ENCODE measurements at regions not wholly inside any gene's neighbourhood (a gene's known extent, or its start where the extent isn't known, plus 50 kb on each side); places are given as distances from the start of the nearest gene placed in this dataset.

DNA sequence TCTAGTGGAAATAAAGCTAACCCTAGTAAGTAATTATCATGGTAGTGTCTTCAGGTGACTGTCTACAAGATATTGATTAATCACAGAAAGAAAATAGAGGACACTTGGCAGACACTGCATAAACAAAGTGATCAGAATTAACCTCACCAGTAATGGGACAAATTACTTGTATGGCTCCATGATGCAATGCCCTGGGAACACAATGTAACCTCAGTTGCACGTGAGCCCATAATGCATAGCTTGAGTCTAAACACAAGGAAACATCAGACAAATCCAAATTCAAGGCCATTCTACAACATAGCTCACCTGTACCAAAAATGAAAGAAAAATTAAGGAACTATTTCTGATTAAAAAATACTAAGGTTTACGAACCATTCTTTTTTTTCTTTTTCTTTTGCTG, 92.4 kb upstream of the SSTR4 start:
- TF ChIP-seq, protein P1, sequence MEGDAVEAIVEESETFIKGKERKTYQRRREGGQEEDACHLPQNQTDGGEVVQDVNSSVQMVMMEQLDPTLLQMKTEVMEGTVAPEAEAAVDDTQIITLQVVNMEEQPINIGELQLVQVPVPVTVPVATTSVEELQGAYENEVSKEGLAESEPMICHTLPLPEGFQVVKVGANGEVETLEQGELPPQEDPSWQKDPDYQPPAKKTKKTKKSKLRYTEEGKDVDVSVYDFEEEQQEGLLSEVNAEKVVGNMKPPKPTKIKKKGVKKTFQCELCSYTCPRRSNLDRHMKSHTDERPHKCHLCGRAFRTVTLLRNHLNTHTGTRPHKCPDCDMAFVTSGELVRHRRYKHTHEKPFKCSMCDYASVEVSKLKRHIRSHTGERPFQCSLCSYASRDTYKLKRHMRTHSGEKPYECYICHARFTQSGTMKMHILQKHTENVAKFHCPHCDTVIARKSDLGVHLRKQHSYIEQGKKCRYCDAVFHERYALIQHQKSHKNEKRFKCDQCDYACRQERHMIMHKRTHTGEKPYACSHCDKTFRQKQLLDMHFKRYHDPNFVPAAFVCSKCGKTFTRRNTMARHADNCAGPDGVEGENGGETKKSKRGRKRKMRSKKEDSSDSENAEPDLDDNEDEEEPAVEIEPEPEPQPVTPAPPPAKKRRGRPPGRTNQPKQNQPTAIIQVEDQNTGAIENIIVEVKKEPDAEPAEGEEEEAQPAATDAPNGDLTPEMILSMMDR (IDR thresholded peaks at IDR 0.05; ENCODE audit: control insufficient read depth, extremely low read depth, insufficient read depth) = no peak
- DNase-seq (ENCODE audit: low read depth) = no peak
- no peak overlapping the region for H3K4me3 ChIP-seq (ENCODE audit: low read depth, low read length)

DNA sequence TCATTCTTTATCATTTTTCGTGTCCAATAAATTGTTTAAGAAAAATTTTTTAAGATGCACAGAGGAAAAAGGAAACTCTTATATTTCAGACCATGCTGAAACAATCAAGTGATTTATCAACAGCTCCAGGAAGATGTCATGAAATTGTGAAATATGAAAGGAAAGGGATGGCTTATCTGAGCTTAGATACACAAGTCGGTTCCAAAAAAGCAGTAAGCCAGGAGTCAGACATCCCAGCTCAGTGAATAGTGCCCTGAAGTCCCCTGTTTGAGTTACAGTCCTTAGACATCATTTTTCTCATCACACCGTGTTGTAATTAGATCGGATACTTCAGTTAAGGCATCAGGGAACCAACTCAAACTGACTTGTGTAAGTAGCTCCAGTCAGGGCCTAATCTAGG, 91.0 kb upstream of the SSTR4 start:
- TF ChIP-seq, protein P1 (IDR thresholded peaks at IDR 0.05; ENCODE audit: control insufficient read depth, extremely low read depth, insufficient read depth) = no peak
- H3K4me3 ChIP-seq (ENCODE audit: low read depth, low read length) = no peak overlapping the region
- no peak for DNase-seq (ENCODE audit: low read depth)

DNA sequence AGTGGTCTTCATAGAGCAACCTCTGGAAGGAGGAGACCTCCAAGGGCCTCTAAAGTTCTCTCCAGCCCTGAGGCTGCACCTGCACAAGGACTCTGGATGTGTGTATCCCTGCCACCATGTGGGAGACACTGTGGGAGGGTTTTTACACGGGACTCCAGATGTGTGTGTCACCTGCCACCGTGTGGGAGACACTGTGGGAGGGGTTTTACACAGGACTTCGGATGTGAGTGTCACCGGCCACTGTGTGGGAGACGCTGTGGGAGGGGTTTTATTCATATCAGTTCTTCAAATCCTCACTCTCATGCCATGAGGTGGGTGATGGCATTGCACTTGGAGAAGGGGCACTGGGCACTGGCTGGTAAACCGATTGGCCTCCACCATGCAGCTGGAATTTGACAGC, 90.2 kb upstream of the SSTR4 start:
- DNase-seq (ENCODE audit: low read depth) = no peak
- TF ChIP-seq, protein P1 (IDR thresholded peaks at IDR 0.05; ENCODE audit: control insufficient read depth, extremely low read depth, insufficient read depth) = no peak
- H3K4me3 ChIP-seq (ENCODE audit: low read depth, low read length) = no peak overlapping the region

DNA sequence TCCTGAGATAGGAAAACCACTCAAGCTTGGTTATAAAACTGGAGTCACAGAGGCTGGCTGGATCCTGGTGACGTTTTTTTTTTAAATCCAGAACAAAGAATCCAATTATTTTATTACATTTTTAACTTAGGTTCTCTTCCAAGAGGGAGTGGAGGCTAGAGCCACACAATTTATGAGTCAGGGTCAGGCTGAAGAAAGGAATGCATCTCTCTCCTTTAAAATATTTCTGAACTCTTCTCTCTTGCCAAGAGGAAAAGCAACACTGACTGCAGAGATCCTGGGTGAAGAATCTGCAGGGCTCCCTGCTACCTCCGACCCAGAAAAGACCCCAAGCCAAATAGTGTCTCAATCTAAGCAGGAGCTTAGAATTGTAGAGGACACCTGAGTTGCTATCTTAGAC, 88.5 kb upstream of the SSTR4 start:
- TF ChIP-seq, protein P1 (IDR thresholded peaks at IDR 0.05; ENCODE audit: control insufficient read depth, extremely low read depth, insufficient read depth) = no peak
- DNase-seq (ENCODE audit: low read depth) = no peak
- no peak overlapping the region for H3K4me3 ChIP-seq (ENCODE audit: low read depth, low read length)

DNA sequence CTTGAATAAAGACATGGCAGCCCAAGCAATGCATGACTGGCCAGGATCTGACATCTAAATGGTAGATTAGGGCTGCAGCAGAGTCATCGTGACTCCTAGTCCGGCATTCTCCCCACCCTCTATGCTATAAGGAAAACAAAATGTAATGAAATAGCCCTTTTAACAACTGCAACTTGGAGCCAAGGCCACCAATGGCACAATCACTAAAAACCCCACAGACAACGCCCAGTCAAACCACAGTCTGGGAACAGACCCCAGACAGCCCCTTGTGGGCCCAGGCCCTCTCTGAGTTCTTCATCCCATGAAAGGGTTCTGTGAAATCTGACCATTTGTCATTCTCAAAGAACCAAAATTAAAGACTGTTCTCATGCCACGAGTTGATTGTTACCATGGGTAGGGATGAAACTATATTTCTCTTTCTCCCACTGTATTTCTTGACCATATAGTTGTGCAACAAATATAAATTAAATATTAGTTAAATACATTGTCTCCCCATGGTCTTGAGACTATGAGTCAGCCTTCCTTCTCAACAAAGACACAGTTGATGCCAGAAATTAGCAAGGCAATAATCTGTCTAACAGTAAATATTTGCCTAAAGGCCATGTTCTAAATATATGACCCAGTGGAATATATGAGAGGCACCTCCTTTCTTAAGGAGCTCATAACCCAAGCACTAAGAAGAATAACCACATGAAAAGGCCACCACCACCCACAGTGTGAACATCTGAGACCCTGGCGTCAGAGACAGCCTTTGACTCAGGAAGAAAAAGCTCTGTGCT, 85.6 kb upstream of the SSTR4 start:
- DNase-seq (ENCODE audit: low read depth) = no peak
- TF ChIP-seq, protein P1 (IDR thresholded peaks at IDR 0.05; ENCODE audit: control insufficient read depth, extremely low read depth, insufficient read depth) = no peak
- no peak overlapping the region for H3K4me3 ChIP-seq (ENCODE audit: low read depth, low read length)

DNA sequence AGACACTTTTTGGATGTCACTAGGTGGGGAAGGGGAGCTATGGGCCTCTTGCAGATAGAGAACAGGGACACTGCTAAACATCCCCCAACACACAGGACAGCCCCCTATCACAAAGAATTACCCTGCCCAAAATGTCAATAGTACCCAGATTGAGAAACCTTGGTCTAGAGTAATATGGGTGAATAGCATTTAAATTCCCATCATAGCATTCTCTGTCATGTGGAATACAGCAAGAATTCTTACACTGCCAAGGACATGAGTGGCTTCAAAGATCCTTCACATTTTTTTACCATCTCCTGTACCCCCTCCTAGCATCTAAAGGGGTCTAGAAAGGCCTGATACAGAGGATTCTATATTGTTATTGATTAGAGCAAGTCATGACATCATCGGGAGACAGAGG, 83.1 kb upstream of the SSTR4 start:
- no peak for DNase-seq (ENCODE audit: low read depth)
- no peak overlapping the region for H3K4me3 ChIP-seq (ENCODE audit: low read depth, low read length)
- TF ChIP-seq, protein P1 (IDR thresholded peaks at IDR 0.05; ENCODE audit: control insufficient read depth, extremely low read depth, insufficient read depth) = no peak

DNA sequence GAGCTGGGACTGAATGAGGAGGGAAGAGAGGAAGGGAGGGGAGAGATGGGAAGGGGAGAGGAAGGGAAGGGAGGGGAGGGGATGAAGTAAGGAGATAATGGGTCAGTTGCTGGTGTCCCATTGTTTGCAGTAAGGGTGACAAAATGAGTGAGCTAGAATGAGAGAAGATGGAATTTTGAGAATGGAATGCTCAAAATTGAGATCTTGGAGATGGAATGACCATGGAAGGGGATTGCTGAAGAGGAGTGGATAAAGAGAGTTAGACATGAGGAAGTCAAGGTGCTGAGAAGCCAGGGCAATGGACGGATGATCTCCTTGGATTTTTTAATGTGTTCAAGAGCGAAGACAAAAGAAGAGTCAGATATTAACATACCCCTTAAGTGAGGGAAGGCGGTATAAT, 80.5 kb upstream of the SSTR4 start:
- TF ChIP-seq, protein P1 (IDR thresholded peaks at IDR 0.05; ENCODE audit: control insufficient read depth, extremely low read depth, insufficient read depth) = no peak
- no peak overlapping the region for H3K4me3 ChIP-seq (ENCODE audit: low read depth, low read length)
- DNase-seq (ENCODE audit: low read depth) = no peak
